GM19328 (cell line): ENCODE measurements at regions not wholly inside any gene's neighbourhood (a gene's known extent, or its start where the extent isn't known, plus 50 kb on each side); places are given as distances from the start of the nearest gene placed in this dataset.
"Not testable (repeated sequence)": the region's sequence is repeated elsewhere in the genome, so short reads cannot be mapped to it uniquely, and the experiment has no call there.

Source experiments
- ATAC-seq: cut with Tn5 transposase; IDR thresholded peaks from one replicate; pipeline ENCODE4 v1.9.1; 2021; ENCODE audit warnings: mild to moderate bottlenecking, moderate library complexity; ENCODE audit not compliant: unreplicated experiment

DNA sequence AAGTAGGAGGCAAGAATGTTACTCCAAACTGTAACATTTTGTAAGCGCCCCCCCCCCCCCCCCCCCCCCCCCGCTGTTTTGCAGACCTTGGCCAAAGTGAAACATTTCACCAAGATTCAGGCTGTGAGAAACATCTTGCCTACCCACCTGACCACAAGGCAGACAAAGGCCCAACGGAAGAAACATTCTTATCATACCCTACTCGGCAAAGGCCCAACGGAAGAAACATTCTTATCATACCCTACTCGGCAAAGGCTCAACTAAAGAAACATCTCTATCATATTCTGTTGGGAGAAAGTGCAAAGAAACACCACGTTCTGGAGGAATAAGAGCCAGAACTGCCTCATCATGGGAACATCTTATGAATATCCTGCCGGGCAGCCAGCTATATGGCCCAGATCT, 117.1 kb downstream of the JRKL start:
- no peak for ATAC-seq

DNA sequence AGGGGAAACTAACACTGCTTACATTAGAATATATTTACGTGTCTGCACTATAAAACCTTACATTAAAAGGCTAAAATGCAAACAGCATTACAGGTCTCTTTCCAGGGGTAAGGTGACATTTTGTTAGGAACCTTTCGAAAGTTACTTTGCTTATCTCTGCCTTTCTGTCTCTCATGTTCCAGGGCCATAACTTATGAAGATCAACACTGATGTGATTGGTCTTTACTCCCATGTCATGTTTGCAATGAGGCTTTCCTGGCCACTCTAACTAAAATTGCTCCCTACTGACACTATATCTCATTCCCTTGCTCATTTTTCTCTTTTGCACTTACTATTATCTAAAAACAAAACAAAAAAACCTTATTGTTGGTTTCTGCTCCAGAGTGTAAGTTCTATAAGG, 119.0 kb downstream of the JRKL start:
- ATAC-seq = no peak

DNA sequence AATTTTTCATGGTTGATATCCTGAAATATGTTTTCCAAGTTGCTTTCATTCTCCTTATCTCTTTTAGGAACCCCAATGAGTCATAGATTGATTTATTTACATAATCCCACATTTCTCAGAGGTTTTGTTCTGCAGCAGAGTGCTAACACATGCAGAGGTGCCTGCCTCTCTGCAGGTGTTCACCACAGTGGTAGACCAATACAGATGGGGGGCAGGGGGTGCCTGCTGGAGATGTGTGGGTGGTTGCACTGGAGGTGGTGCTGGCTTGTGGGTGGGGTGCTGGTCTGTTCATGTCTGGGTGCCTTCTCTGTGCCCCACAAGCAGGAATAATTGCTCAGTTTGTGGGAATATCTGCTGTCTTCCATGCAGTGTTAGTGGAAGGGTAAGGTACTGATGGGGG, 131.1 kb downstream of the JRKL start:
- no peak for ATAC-seq

DNA sequence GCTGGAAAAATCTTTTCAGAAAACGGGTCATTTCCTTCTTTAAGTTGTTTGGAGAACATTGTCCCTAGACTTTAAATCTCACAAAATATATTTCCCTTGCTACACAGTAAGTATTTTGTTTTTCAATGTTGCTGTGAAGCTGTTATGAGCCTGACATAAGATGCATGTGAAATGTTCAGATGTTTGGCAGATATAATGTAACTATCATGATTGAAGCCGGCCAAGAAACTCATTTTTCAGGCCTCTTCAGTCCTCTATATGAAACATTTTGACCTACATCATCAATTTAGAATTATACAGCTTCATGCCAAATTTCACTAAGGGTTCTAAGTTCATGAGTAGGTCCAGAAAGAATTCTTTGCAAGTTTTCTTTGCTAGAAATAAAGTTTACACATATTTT, 133.8 kb downstream of the JRKL start:
- no peak for ATAC-seq

DNA sequence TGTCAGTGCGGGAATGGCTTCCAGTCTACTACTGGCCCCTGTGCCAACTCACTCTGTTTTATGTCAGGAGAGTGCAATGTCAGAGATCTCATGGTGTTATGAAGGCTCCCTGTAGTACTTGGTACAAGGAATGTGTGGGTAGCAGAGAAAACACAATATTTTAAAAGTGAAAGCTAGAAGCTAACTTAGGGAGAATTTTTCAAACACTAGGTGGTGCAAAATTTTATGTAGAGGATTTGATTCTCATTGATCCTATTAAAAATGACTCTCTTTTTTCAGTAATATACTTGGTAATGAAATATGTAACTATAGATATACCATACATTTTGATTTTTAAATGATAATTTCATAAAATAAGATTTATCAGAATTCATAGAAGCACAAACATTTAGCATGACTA, 134.7 kb downstream of the JRKL start:
- no peak for ATAC-seq

DNA sequence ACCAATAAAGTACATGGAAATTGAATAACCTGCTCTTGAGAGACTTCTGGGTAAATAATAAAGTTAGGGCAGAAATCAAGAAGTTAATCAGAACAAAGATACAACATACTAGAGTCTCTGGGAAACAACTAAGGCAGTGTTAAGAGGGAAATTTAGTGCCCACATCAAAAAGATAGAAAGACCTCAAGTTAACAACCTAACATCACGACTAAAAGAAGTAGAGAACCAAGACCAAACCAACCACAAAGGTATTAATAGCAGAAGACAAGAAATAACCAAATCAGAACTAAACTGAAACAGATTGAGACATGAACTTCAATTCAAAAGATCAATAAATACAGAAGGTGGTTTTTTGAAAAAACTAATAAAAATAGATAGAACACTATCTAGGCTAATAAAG, 140.7 kb downstream of the JRKL start:
- no peak for ATAC-seq

DNA sequence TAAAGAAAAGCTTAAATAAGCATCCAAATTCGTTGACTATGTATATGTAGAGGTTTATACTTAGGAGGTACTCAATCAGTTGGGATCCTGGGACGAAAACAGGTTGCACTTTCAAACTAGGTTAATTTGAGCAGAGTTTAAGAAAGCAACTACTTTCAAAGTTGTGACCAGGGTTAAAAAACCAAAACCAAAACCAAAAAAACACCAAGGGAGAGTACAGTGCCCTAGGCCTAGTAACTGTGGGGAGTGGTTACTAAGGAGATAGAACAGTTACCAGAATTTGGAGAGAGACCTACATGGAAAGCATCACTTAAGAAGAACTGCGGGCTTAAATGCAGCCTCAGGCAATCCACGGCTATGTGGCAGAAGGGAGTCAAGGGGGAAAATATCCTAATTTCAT, 148.3 kb downstream of the JRKL start:
- ATAC-seq = no peak

DNA sequence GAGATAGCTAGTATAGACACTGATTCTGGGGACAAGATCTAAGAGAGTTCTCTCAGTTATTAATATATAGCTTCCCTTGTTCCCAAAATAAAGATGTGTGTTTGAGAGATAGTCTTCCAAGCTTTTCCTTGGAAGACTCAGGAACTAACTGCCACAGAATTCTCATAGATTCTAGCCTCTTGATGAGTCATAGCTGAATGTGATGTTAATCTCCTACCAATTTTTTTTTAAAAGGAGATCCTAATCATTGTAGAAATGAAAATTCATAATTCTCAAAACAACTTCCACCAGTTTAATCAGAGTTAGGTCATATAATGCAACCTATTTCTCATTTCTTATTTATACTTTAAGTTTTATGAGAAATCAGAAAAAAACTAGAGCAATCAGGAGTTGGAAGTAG, 148.8 kb downstream of the JRKL start:
- ATAC-seq = no peak

DNA sequence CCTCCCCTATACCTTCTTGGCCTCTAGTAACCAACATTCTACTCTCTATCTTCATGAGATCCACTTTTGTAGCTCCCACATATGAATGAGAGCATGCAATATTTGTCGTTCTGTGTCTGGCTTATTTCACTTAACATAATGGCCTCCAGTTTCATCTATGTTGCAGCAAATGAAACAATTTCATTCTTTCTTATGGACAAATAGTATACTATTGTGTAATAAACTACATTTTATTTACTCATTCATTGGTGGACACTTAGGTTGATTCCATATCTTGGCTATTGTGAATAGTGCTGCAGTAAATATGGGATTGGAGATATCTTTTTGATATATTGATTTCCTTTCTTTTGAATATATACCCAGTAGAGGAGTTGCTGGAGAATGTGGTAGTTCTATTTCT, 151.1 kb downstream of the JRKL start:
- no peak for ATAC-seq

DNA sequence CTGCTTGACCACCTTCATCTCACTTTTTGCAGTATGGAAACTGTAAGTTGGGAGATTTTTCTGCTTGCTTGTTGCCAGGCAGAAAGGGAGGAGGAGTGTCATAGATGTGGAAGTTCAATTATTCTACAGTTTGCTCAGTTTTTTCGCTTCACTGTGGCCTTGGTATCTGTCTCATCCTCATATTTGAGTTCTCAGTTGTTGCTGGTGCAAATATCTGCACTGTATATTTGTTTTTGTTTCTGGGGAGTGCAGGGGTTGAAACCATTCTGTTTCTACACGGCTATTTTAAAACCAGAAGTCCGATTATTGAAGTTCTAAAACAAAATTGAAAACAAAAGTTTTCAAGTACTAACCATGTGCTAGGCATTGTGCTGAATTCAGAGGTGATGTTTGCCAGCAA, 153.4 kb downstream of the JRKL start:
- no peak for ATAC-seq

DNA sequence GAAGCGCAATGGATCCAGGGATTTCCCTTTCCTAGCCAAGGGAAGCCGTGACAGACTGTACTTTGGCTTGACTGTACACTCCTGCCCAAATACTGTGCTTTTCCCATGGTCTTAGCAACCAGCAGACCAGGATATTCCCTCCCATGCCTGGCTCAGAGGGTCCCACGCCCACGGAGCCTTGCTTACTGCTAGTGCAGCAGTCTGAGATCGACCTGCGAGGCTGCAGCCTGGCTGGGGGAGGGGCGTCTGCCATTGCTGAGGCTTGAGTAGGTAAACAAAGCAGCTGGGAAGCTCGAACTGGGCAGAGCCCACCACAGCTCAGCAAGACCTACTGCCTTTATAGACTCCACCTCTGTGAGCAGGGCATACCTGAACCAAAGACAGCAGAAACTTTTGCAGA, 155.4 kb downstream of the JRKL start:
- ATAC-seq = not testable (repeated sequence)

DNA sequence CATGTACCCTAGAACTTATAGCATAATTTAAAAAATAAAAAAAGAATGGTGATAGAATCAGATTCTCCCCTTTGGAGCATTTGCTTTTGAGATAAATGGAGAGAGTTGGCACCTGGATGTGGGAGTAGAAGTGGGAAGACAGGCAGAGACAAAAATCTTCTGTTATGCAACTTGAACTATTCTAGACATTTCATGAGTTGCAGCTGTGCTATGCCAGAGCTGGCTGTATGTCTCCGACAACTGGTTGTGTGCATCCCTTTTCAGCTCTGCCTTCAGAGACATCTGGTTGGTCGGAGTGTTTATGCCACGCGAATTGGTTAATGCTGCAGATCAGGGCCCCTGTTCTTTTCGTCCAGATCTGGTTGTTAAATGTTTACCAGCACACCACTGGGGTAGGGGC, 161.3 kb downstream of the JRKL start:
- ATAC-seq = no peak

DNA sequence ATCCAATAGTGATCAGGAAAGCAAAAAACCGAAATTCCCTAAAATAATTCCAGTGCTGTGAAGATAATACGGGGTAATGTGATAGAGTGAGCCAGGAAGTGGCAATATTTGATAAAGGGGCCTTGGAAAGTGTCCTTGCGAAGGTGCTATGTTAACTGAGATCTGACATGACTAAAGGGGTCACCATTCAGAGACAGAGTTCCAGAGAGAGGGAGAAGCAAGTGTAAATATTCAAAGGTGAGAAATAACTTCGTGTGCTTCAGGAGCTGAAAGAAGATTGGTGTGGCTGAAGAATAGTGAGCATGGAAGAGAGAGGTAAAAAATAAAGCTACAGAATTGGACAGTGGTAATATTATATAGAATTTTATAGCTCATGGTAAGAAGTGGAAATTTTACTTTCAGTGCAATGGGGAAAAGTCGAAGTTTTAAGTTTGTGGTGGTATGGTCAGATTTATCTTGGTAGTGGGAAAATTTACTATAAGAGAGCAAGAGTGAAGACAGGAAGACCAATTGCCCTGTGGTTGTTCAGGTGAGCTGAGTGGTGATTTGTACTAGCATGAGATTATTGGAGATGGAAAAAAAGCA, 164.5 kb downstream of the JRKL start:
- no peak for ATAC-seq

DNA sequence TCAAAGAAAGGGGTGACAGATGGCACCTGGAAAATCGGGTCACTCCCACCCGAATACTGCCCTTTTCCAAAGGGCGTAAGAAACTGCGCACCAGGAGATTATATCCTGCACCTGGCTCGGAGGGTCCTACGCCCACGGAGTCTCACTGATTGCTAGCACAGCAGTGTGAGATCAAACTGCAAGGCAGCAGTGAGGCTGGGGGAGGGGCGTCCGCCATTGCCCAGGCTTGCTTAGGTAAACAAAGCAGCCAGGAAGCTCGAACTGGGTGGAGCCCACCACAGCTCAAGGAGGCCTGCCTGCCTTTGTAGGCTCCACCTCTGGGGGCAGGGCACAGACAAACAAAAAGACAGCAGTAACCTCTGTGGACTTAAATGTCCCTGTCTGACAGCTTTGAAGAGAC, 166.0 kb downstream of the JRKL start:
- not testable (repeated sequence) for ATAC-seq

DNA sequence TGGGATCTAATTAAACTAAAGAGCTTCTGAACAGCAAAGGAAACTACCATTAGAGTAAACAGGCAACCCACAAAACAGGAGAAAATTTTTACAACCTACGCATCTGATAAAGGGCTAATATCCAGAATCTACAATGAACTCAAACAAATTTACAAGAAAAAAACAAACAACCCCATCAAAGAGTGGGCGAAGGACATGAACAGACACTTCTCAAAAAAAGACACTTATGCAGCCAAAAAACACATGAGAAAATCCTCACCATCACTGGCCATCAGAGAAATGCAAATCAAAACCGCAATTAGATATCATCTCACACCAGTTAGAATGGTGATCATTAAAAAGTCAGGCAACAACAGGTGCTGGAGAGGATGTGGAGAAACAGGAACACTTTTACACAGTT, 170.9 kb downstream of the JRKL start:
- not testable (repeated sequence) for ATAC-seq

DNA sequence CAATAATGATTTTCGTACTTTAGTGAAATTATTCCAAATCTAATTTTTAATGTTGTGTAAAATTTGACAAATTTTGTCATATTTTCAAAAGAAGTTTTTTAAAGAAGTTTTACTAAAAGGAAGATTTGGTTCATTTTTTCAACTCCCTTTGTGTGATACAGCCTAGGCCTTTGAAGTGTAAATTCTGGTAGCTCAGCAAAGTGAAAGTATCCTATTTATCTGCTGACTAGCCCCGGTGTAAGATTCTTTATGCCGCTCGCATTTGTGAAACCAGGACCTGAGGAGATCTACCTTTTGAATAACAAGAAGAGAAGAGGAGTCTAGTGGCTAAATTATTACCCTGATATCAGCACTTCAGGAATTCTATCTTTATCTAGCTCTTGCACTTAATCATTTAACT, 177.4 kb downstream of the JRKL start:
- ATAC-seq = no peak

DNA sequence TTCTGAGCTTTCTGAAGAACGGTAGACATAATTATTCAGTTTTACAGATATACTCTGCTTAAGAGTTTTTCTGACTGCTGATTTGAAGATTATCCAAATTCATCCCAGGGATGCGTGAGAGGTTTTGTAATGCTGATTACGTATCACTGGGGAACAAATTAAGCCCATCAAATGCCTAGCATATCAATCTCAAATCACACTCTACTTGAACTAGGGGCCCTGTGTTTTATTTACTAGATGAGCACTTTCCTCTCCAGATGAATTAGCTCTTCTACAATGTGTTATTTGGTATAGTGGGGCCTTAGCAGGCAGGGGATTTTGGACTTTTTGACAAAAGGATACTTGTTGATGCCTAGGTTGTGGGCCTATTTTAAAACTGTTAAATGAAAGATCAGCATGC, 177.9 kb downstream of the JRKL start:
- no peak for ATAC-seq

DNA sequence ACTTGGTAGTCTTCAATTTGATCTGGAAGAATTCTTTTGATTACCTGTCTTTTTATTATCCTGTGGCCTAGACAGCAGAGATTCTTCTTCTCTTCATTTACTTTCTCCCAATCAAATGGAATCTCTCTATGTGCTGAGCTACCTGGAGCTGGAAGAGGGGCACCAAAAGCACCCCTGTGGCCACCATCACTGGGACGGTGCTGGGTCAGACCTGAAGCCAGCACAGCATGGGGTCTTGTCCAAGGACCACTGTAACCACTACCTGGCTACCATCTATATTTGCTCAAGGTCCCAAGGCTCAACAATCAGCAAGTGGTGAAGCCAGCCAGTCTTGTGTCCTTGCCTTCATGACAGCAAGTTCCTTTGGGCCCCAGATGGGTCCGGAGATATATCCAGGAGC, 186.6 kb downstream of the JRKL start:
- ATAC-seq = no peak

DNA sequence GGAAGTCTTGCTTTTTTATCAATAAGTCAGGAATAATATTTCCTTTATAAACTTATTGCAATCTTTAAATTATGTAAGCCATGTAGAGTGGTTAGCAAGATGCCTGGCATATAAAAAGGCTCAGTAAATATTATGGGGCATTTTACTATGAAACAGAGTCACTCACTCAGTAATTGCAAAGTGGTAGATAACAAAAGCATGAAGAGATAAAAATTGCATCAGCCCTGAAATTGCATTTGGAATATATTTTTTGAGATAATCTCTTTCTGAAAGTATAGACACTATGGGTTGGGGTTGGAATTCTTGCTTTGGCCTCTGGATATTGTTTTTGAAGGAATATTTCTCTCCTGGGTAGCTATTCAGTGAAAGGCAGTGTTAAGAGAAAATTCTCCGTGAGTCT, 188.6 kb downstream of the JRKL start:
- no peak for ATAC-seq

DNA sequence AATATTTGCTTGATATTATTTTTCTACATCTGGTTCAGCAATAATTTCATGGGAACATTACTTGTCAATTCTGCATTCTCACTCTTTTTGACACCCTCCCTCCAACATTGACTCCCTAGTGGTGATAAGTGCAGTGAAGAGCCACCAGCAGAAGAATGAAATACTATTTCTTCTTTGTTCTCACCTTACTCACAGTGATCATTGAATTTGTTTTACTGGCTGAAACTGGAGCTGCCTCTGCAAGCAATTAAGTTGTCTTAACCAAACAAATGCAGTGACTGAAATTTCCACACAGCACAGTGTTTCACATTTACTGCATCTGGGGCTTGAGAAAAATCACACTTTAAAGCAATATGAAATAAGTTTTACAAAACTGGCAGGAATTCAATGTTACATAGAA, 189.8 kb downstream of the JRKL start:
- ATAC-seq = no peak

DNA sequence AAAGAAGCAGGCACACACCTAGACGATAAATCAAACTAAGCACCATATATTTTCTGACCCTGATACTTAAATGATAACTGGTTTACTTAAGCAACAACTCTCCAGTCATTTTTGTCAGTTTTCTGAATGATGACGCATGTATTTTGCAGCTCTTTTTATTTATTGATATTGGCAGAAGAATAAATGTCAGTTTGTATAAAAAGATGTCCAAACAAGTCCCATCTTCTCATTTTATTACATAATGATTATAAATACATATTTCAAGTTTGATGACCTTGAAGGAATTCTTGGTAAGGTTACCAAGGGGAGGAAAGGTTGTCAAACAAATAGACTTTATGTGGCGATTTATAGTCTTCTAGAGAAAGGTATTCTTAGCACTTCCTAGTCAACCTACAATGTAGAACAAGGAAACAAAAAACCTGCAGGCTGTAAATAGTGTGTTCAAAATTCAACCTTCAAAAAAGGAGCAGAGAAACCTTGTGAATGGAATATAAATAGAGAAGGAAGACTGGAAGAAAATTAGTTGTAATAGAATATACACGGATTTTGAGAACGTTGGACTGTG, 190.7 kb downstream of the JRKL start:
- ATAC-seq = no peak

DNA sequence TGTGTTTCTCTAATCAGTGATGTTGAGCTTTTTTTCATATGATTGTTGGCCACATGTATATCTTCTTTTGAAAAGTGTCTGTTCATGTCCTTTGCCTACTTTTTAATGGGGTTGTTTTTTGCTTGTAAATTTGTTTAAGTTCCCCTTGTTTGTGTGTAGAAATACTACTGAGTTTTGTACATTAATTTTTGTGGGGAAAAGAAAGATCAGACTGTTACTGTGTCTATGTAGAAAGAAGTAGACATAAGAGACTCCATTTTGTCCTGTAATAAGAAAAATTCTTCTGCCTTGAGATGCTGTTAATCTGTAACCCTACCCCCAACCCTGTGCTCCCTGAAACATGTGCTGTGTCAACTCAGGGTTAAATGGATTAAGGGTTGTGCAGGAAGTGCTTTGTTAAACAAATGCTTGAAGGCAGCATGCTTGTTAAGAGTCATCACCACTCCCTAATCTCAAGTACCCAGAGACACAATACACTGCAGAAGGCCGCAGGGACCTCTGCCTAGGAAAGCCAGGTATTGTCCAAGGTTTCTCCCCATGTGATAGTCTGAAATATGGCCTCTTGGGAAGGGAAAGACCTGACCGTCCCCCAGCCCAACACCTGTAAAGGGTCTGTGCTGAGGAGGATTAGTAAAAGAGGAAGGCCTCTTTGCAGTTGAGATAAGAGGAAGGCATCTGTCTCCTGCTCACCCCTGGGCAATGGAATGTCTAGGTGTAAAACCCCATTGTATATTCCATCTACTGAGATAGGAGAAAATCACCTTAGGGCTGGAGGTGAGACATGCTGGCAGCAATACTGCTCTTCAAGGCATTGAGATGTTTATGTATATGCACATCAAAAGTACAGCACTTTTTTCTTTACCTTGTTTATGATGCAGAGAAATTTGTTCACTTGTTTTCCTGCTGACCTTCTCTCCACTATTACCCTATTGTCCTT, 196.4 kb downstream of the JRKL start:
- ATAC-seq = not testable (repeated sequence)
